SK-N-SH treated with all-trans-retinoic acid at 6 μM for 48 hours (cell line): ENCODE measurements at regions not wholly inside any gene's neighbourhood (a gene's known extent, or its start where the extent isn't known, plus 50 kb on each side); places are given as distances from the start of the nearest gene placed in this dataset.
A peak's percentile ranks its signal among the peaks of the same experiment; 100 is the strongest.

Experiments used
- ATAC-seq: fragments of 200-7000 bp; cut with Tn5 transposase; 3 replicates; pipeline ENCODE4 v1.9.1; 2020; ENCODE audit warnings: mild to moderate bottlenecking, moderate library complexity
- ARNTL ChIP-seq: fragments of 450-650 bp; formaldehyde crosslinking; IDR thresholded peaks from 2 replicates; pipeline ENCODE4 v1.5.0; 2020; ENCODE audit warnings: low read depth, mild to moderate bottlenecking, moderate library complexity, borderline replicate concordance
- CREB5 ChIP-seq: fragments of 250-450 bp; sonication (Bioruptor Pico); IDR thresholded peaks from 2 replicates; pipeline ENCODE4 v1.5.1; 2020; ENCODE audit warnings: low read depth, mild to moderate bottlenecking, moderate library complexity
- CSDC2 ChIP-seq: fragments of 250-450 bp; sonication (Bioruptor Pico); IDR thresholded peaks from 2 replicates; pipeline ENCODE4 v1.5.0; 2020; ENCODE audit warnings: mild to moderate bottlenecking, moderate library complexity
- ESRRG ChIP-seq: fragments of 250-450 bp; sonication (Bioruptor Pico); IDR thresholded peaks from 2 replicates; pipeline ENCODE4 v1.6.1; 2021; ENCODE audit warnings: mild to moderate bottlenecking
- OSR1 ChIP-seq: fragments of 250-450 bp; sonication (Bioruptor Pico); IDR thresholded peaks from 2 replicates; pipeline ENCODE4 v1.8.0; 2022; ENCODE audit warnings: moderate library complexity, mild to moderate bottlenecking, inconsistent platforms
- PATZ1 ChIP-seq: fragments of 250-450 bp; sonication (Bioruptor Pico); IDR thresholded peaks from 2 replicates; pipeline ENCODE4 v1.8.0; 2020; ENCODE audit warnings: mild to moderate bottlenecking, moderate library complexity, borderline replicate concordance
- POU6F1 ChIP-seq: fragments of 250-450 bp; sonication (Bioruptor Pico); IDR thresholded peaks from 2 replicates; pipeline ENCODE4 v1.8.0; 2021; ENCODE audit warnings: low read depth, mild to moderate bottlenecking, moderate library complexity, borderline replicate concordance
- PPARA ChIP-seq: fragments of 250-450 bp; sonication (Bioruptor Pico); IDR thresholded peaks from 2 replicates; pipeline ENCODE4 v1.5.0; 2020; ENCODE audit warnings: mild to moderate bottlenecking, borderline replicate concordance
- RARB ChIP-seq: fragments of 250-450 bp; sonication (Bioruptor Pico); IDR thresholded peaks from 2 replicates; pipeline ENCODE4 v1.8.0; 2021; ENCODE audit warnings: mild to moderate bottlenecking, moderate library complexity
- SNAI2 ChIP-seq: fragments of 250-450 bp; sonication (Bioruptor Pico); IDR thresholded peaks from 2 replicates; pipeline ENCODE4 v1.5.0; 2020; ENCODE audit warnings: mild to moderate bottlenecking, moderate library complexity
- TCF4 ChIP-seq: fragments of 250-450 bp; sonication (Bioruptor Pico); IDR thresholded peaks from 2 replicates; pipeline ENCODE4 v1.8.0; 2021; ENCODE audit warnings: mild to moderate bottlenecking, moderate library complexity, borderline replicate concordance
- TOX ChIP-seq: fragments of 250-450 bp; sonication (Bioruptor Pico); IDR thresholded peaks from 2 replicates; pipeline ENCODE4 v1.8.0; 2021; ENCODE audit warnings: mild to moderate bottlenecking, moderate library complexity, borderline replicate concordance
- TSHZ2 ChIP-seq: fragments of 250-450 bp; sonication (Bioruptor Pico); IDR thresholded peaks from 2 replicates; pipeline ENCODE4 v1.5.0; 2020; ENCODE audit warnings: mild to moderate bottlenecking, moderate library complexity
- ZC3H10 ChIP-seq: fragments of 250-450 bp; sonication (Bioruptor Pico); IDR thresholded peaks from 2 replicates; pipeline ENCODE4 v1.5.1; 2021; ENCODE audit warnings: mild to moderate bottlenecking, moderate library complexity
- ZFP3 ChIP-seq: fragments of 250-450 bp; sonication (Bioruptor Pico); IDR thresholded peaks from 2 replicates; pipeline ENCODE4 v1.5.0; 2020; ENCODE audit warnings: mild to moderate bottlenecking, moderate library complexity
- ZFP30 ChIP-seq: fragments of 450-650 bp; formaldehyde crosslinking; IDR thresholded peaks from 2 replicates; pipeline ENCODE4 v1.5.0; 2022; ENCODE audit warnings: mild to moderate bottlenecking, moderate library complexity
- ZNF565 ChIP-seq: fragments of 450-650 bp; formaldehyde crosslinking; conservative IDR thresholded peaks from 2 replicates; pipeline ENCODE4 v1.5.0; 2020; ENCODE audit warnings: low read depth, mild to moderate bottlenecking, moderate library complexity
- ZNF70 ChIP-seq: fragments of 450-650 bp; formaldehyde crosslinking; IDR thresholded peaks from 2 replicates; pipeline ENCODE4 v1.5.0; 2020; ENCODE audit warnings: mild to moderate bottlenecking, moderate library complexity
- ZNF8 ChIP-seq: fragments of 450-650 bp; formaldehyde crosslinking; IDR thresholded peaks from 2 replicates; pipeline ENCODE4 v1.5.0; 2020; ENCODE audit warnings: mild to moderate bottlenecking, moderate library complexity

DNA sequence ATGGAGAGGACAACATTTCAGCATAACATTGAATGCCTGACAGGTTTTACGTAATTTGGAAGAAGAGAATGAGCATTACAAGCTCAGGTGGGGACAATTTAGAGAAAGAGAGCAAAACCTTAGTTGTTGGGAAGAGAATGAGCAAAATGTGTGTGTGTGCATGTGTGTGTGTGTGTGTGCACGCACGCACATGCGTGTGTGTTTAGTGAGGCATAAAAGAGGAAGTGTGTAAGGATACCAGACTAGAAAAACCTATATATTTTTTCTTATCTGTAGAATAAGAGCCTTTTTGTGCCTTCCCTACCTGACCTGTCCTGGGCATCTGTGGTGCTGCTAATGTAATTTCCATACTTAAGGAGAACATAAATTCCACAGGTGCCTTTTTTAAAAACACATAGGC lies 99.0 kb upstream of the PLXNA2 start (continued):
- TF ChIP-seq ZFP30 (CRISPR knock-in tag) = no peak
- TF ChIP-seq SNAI2 (CRISPR knock-in tag) = no peak
- no peak for TF ChIP-seq PPARA

GRCh38 chr1:208344202-208344857 lies 100.1 kb upstream of the PLXNA2 start:
- ATAC-seq = peak; percentile 37
- TF ChIP-seq ZFP3 (CRISPR knock-in tag) = no peak
- TF ChIP-seq ZNF8 (CRISPR knock-in tag) = no peak
- TF ChIP-seq ZNF565 (CRISPR knock-in tag) = no peak
- no peak for TF ChIP-seq ZFP30 (CRISPR knock-in tag)
- no peak for TF ChIP-seq TOX (CRISPR knock-in tag)
- no peak for TF ChIP-seq TSHZ2 (CRISPR knock-in tag)

DNA sequence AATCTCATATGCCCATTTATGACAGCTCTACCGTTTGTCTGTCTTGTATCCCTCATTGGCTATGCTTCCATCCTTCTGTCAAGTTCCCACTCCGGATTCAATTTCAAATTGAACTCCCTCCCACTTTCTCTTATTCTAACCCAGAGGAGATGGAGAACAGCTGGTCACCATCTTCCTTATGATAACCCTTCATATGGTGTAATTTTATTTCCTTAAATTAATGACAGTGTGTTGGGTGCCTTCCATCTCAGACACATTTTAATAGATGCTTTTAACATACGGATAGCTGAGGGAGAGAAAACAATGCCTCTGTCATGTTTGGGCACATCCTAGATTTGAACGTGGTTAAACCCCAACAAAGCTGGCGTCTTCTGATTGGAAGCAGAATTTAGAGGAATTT lies 103.0 kb upstream of the PLXNA2 start:
- TF ChIP-seq OSR1 (CRISPR knock-in tag) (no peak), ZFP3 (CRISPR knock-in tag) (no peak), CSDC2 (CRISPR knock-in tag) (no peak), POU6F1 (CRISPR knock-in tag) (no peak), ZNF70 (no peak), ZNF565 (CRISPR knock-in tag) (no peak), SNAI2 (CRISPR knock-in tag) (no peak), TCF4 (CRISPR knock-in tag) (no peak), RARB (CRISPR knock-in tag) (no peak), ARNTL (CRISPR knock-in tag) (no peak), ZFP30 (CRISPR knock-in tag) (no peak), PATZ1 (CRISPR knock-in tag) (no peak), ESRRG (CRISPR knock-in tag) (no peak), CREB5 (CRISPR knock-in tag) (no peak), ZC3H10 (CRISPR knock-in tag) (no peak), TSHZ2 (CRISPR knock-in tag) (no peak)
- TF ChIP-seq, all 23 proteins: peak for 0
- ATAC-seq = no peak
